ENCODE measurements at regions not wholly inside any gene's neighbourhood (a gene's known extent, or its start where the extent isn't known, plus 50 kb on each side); places are given as distances from the start of the nearest gene placed in this dataset.
"Not testable (repeated sequence)": the region's sequence is repeated elsewhere in the genome, so short reads cannot be mapped to it uniquely, and the experiment has no call there.

DNA sequence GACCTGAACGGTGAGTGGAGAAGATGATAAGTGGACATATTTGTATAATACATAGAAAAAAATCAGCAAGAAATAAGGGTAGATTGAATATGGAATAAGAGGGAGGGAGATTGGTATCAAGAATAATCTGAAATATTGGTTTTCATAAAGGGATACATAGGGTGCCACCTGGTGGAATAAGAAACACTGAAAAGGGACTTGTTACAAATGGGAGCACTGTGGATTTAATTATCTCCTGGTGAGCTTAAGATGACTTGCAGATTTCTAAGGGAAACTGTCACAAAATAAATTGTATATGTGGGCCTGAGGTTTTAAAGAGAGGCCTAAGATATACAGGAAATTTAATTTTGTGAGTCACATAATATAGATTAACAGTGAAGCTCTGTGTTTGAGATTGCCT is 1403.5 kb upstream of the CDH18 start:
- Mint-ChIP-seq H3K4me1 (ENCODE audit: low read depth) (no peaks in the 10 kb centered on the region), H3K4me3 (no peak overlapping the region), H3K36me3 (ENCODE audit: low read depth) (no peaks in the 10 kb centered on the region), H3K9me3 (peaks cover 13% of the 10 kb centered on the region), H3K27ac (no peak overlapping the region), H3K27me3 (ENCODE audit: insufficient read depth) (no peaks in the 10 kb centered on the region)
- DNase-seq, result no peak
- TF ChIP-seq CTCF (IDR thresholded peaks at IDR 0.05), result peak; percentile 53; the same call in 1 of the 2 replicates

DNA sequence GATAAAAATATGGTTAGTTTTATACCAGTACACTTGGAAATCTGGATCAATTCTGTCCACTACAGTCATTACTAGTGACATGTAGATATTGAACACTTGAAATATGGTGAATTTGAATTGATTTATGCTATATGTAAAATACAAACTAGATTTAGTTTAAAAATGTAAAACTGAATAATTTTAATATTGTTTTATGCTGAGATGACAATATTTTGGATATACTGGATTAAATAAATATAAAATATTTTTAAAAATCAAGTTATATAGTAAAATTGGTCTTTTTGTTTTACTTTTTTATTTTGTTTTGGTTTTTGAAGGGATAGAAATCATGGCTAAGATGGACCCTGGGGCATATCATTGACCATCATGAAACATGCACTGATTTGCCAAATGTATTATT is 1372.8 kb upstream of the CDH18 start:
- not testable (repeated sequence) for H3K27me3 Mint-ChIP-seq (ENCODE audit: insufficient read depth); H3K4me1 Mint-ChIP-seq (ENCODE audit: low read depth); H3K4me3 Mint-ChIP-seq; H3K27ac Mint-ChIP-seq; DNase-seq; H3K36me3 Mint-ChIP-seq (ENCODE audit: low read depth); H3K9me3 Mint-ChIP-seq

DNA sequence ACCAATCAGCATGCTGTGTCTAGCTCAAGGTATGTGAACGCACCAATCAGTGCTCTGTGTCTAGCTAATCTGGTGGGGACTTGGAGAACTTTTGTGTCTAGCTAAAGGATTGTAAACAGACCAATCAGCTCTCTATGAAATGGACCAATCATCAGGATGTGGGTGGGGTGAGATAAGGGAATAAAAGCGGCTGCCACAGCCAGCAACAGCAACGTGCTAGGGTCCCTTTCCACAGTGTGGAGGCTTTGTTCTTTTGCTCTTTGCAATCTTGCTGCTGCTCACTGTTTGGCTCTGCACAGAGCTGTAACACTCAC is 1353.9 kb upstream of the CDH18 start:
- not testable (repeated sequence) for H3K27me3 Mint-ChIP-seq (ENCODE audit: insufficient read depth); DNase-seq; H3K36me3 Mint-ChIP-seq (ENCODE audit: low read depth); H3K27ac Mint-ChIP-seq; H3K9me3 Mint-ChIP-seq; H3K4me3 Mint-ChIP-seq; H3K4me1 Mint-ChIP-seq (ENCODE audit: low read depth)

- DNase-seq; H3K27me3 Mint-ChIP-seq (ENCODE audit: insufficient read depth); H3K4me1 Mint-ChIP-seq (ENCODE audit: low read depth); H3K4me3 Mint-ChIP-seq; H3K9me3 Mint-ChIP-seq; H3K36me3 Mint-ChIP-seq (ENCODE audit: low read depth); H3K27ac Mint-ChIP-seq: not testable (repeated sequence)
Measured at GRCh38 chr5:21341203-21341947, 1353.4 kb upstream of the CDH18 start.

- DNase-seq; H3K27me3 Mint-ChIP-seq (ENCODE audit: insufficient read depth); H3K9me3 Mint-ChIP-seq; H3K4me3 Mint-ChIP-seq; H3K27ac Mint-ChIP-seq; H3K4me1 Mint-ChIP-seq (ENCODE audit: low read depth); H3K36me3 Mint-ChIP-seq (ENCODE audit: low read depth): not testable (repeated sequence)
Measured at GRCh38 chr5:21340233-21340632, 1352.2 kb upstream of the CDH18 start.

- not testable (repeated sequence) for H3K4me1 Mint-ChIP-seq (ENCODE audit: low read depth); H3K36me3 Mint-ChIP-seq (ENCODE audit: low read depth); H3K27me3 Mint-ChIP-seq (ENCODE audit: insufficient read depth); DNase-seq; H3K9me3 Mint-ChIP-seq; H3K4me3 Mint-ChIP-seq; H3K27ac Mint-ChIP-seq
Measured at GRCh38 chr5:21336478-21336877, 1348.5 kb upstream of the CDH18 start.

GRCh38 chr5:21315376-21315775 is 1327.4 kb upstream of the CDH18 start:
- H3K27ac Mint-ChIP-seq; H3K4me1 Mint-ChIP-seq (ENCODE audit: low read depth); H3K27me3 Mint-ChIP-seq (ENCODE audit: insufficient read depth); H3K9me3 Mint-ChIP-seq; H3K4me3 Mint-ChIP-seq; H3K36me3 Mint-ChIP-seq (ENCODE audit: low read depth); DNase-seq: not testable (repeated sequence)

DNA sequence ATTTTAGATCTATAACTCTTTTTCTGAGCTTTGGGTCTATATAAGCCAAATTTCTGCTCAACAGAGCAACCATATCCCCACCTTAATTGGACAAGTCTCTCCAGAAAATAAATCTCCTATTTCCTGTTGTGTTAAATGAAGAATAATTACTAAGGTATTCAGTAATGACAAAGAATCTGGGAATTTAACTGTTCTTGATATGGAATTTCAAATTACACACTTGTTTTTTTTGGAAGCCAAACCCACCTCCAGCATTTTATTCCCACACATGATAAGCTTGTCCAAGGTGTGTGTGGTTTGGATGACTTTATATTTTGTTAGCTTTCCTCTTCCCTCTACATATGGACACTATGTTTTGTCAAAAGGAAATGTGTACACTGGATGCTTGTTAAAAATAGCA is 1313.2 kb upstream of the CDH18 start:
- not testable (repeated sequence) for H3K27me3 Mint-ChIP-seq (ENCODE audit: insufficient read depth); H3K36me3 Mint-ChIP-seq (ENCODE audit: low read depth); H3K27ac Mint-ChIP-seq; DNase-seq; H3K9me3 Mint-ChIP-seq; H3K4me1 Mint-ChIP-seq (ENCODE audit: low read depth); H3K4me3 Mint-ChIP-seq

GRCh38 chr5:21274361-21274760 is 1286.4 kb upstream of the CDH18 start:
- not testable (repeated sequence) for H3K4me1 Mint-ChIP-seq (ENCODE audit: low read depth); H3K9me3 Mint-ChIP-seq; H3K27ac Mint-ChIP-seq; H3K36me3 Mint-ChIP-seq (ENCODE audit: low read depth); H3K4me3 Mint-ChIP-seq; DNase-seq; H3K27me3 Mint-ChIP-seq (ENCODE audit: insufficient read depth)

- no peaks in the 10 kb centered on the region for H3K36me3 Mint-ChIP-seq (ENCODE audit: low read depth)
- no peak overlapping the region for H3K27ac Mint-ChIP-seq
- no peak overlapping the region for H3K4me3 Mint-ChIP-seq
- H3K9me3 Mint-ChIP-seq, result peaks cover 37% of the 10 kb centered on the region
- no peaks in the 10 kb centered on the region for H3K4me1 Mint-ChIP-seq (ENCODE audit: low read depth)
- no peaks in the 10 kb centered on the region for H3K27me3 Mint-ChIP-seq (ENCODE audit: insufficient read depth)
- DNase-seq, result no peak
- TF ChIP-seq CTCF (IDR thresholded peaks at IDR 0.05), result no peak
Measured at GRCh38 chr5:21263361-21263760, 1275.4 kb upstream of the CDH18 start.
